OCI-LY1 (cell line): ENCODE measurements at regions not wholly inside any gene's neighbourhood (a gene's known extent, or its start where the extent isn't known, plus 50 kb on each side); places are given as distances from the start of the nearest gene placed in this dataset.

ENCODE experiments used
- H2AFZ ChIP-seq: fragments of 200-600 bp; sonication (generic), shearing (Covaris generic); 2 replicates; pipeline ENCODE4 v1.6.0; 2014; ENCODE audit warnings: antibody characterized with exemption, mild to moderate bottlenecking, low read length
- H3F3A ChIP-seq: fragments of 200-600 bp; sonication (generic), shearing (Covaris generic); 2 replicates; pipeline ENCODE4 v1.6.0; 2014; ENCODE audit warnings: mild to moderate bottlenecking, antibody characterized with exemption, low read length, moderate library complexity; ENCODE audit not compliant: insufficient read depth
- H3K27ac ChIP-seq: fragments of 200-600 bp; sonication (generic); 2 replicates; pipeline ENCODE4 v1.5.1; 2014; ENCODE audit warnings: low read length, mixed run types, mild to moderate bottlenecking, low read depth; ENCODE audit not compliant: poor library complexity, severe bottlenecking
- H3K27me3 ChIP-seq: fragments of 200-600 bp; sonication (generic); 2 replicates; pipeline ENCODE4 v1.6.0; 2014; ENCODE audit warnings: antibody characterized with exemption, mild to moderate bottlenecking, low read length, moderate library complexity; ENCODE audit not compliant: insufficient read depth
- H3K36me3 ChIP-seq: fragments of 200-600 bp; sonication (generic); 2 replicates; pipeline ENCODE4 v1.6.1; 2014; ENCODE audit warnings: mild to moderate bottlenecking, antibody characterized with exemption, low read length, moderate library complexity, mixed read lengths; ENCODE audit not compliant: insufficient read depth
- H3K4me1 ChIP-seq: fragments of 200-600 bp; sonication (generic); 2 replicates; pipeline ENCODE4 v1.5.1; 2014; ENCODE audit warnings: mild to moderate bottlenecking, low read length, moderate library complexity; ENCODE audit not compliant: insufficient read depth, severe bottlenecking
- H3K4me2 ChIP-seq: fragments of 200-600 bp; sonication (generic), shearing (Covaris generic); 2 replicates; pipeline ENCODE4 v1.6.1; 2014; ENCODE audit warnings: low read length
- H3K4me3 ChIP-seq: fragments of 200-600 bp; sonication (generic); 2 replicates; pipeline ENCODE4 v1.5.1; 2014; ENCODE audit warnings: low read length, low read depth, mild to moderate bottlenecking, mixed read lengths; ENCODE audit not compliant: poor library complexity, severe bottlenecking
- H3K79me2 ChIP-seq: fragments of 200-600 bp; shearing (Covaris generic); 2 replicates; pipeline ENCODE4 v1.6.1; 2016; ENCODE audit warnings: mixed run types, low read length, mixed read lengths; ENCODE audit not compliant: insufficient read depth
- H3K9ac ChIP-seq: fragments of 200-600 bp; sonication (generic), shearing (Covaris generic); 2 replicates; pipeline ENCODE4 v1.6.1; 2014; ENCODE audit warnings: mild to moderate bottlenecking, low read length, mixed read lengths
- H3K9me2 ChIP-seq: fragments of 200-600 bp; sonication (generic), shearing (Covaris generic); 2 replicates; pipeline ENCODE4 v1.6.1; 2014; ENCODE audit warnings: low read depth, mild to moderate bottlenecking, low read length, mixed read lengths
- H3K9me3 ChIP-seq: fragments of 200-600 bp; shearing (Covaris generic); 2 replicates; pipeline ENCODE4 v1.6.1; 2014; ENCODE audit warnings: low read length, mixed read lengths
- H4K20me1 ChIP-seq: fragments of 200-600 bp; sonication (generic), shearing (Covaris generic); 2 replicates; pipeline ENCODE4 v1.6.0; 2016; ENCODE audit warnings: mild to moderate bottlenecking, low read length; ENCODE audit not compliant: insufficient read depth
- EZH2 ChIP-seq: fragments of 200-600 bp; sonication (generic), shearing (Covaris generic); IDR thresholded peaks from 2 replicates; pipeline ENCODE4 v1.8.0; 2017; ENCODE audit warnings: borderline replicate concordance, mixed run types, mild to moderate bottlenecking, antibody characterized with exemption, low read length, moderate library complexity, mixed read lengths
- TF ChIP-seq, protein P1 (sequence below): fragments of 200-600 bp; sonication (generic), shearing (Covaris generic); IDR thresholded peaks from 2 replicates; pipeline ENCODE4 v1.5.1; 2017; ENCODE audit warnings: mild to moderate bottlenecking, antibody characterized with exemption, low read length, moderate library complexity, mixed read lengths

GRCh38 chr4:114062499-114062898 is 83.1 kb upstream of the ARSJ start:
- no peaks in the 10 kb centered on the region for H3K4me1 ChIP-seq
- no peaks in the 10 kb centered on the region for H3K36me3 ChIP-seq
- no peak overlapping the region for H3K4me2 ChIP-seq
- H3K9me3 ChIP-seq, result no peaks in the 10 kb centered on the region
- H3K9ac ChIP-seq, result no peak overlapping the region
- TF ChIP-seq, protein P1, sequence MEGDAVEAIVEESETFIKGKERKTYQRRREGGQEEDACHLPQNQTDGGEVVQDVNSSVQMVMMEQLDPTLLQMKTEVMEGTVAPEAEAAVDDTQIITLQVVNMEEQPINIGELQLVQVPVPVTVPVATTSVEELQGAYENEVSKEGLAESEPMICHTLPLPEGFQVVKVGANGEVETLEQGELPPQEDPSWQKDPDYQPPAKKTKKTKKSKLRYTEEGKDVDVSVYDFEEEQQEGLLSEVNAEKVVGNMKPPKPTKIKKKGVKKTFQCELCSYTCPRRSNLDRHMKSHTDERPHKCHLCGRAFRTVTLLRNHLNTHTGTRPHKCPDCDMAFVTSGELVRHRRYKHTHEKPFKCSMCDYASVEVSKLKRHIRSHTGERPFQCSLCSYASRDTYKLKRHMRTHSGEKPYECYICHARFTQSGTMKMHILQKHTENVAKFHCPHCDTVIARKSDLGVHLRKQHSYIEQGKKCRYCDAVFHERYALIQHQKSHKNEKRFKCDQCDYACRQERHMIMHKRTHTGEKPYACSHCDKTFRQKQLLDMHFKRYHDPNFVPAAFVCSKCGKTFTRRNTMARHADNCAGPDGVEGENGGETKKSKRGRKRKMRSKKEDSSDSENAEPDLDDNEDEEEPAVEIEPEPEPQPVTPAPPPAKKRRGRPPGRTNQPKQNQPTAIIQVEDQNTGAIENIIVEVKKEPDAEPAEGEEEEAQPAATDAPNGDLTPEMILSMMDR, result no peak
- no peak for TF ChIP-seq EZH2
- no peaks in the 10 kb centered on the region for H3K79me2 ChIP-seq
- no peak overlapping the region for H3K4me3 ChIP-seq
- no peaks in the 10 kb centered on the region for H3K9me2 ChIP-seq
- no peaks in the 10 kb centered on the region for H3K27me3 ChIP-seq
- H2AFZ ChIP-seq, result no peak overlapping the region
- no peaks in the 10 kb centered on the region for H3F3A ChIP-seq
- H4K20me1 ChIP-seq, result no peaks in the 10 kb centered on the region
- no peak overlapping the region for H3K27ac ChIP-seq

GRCh38 chr4:114072781-114073180 is 93.3 kb upstream of the ARSJ start:
- H3K4me3 ChIP-seq, result no peak overlapping the region
- TF ChIP-seq, protein P1, result no peak
- TF ChIP-seq EZH2, result no peak
- no peaks in the 10 kb centered on the region for H3K4me1 ChIP-seq

DNA sequence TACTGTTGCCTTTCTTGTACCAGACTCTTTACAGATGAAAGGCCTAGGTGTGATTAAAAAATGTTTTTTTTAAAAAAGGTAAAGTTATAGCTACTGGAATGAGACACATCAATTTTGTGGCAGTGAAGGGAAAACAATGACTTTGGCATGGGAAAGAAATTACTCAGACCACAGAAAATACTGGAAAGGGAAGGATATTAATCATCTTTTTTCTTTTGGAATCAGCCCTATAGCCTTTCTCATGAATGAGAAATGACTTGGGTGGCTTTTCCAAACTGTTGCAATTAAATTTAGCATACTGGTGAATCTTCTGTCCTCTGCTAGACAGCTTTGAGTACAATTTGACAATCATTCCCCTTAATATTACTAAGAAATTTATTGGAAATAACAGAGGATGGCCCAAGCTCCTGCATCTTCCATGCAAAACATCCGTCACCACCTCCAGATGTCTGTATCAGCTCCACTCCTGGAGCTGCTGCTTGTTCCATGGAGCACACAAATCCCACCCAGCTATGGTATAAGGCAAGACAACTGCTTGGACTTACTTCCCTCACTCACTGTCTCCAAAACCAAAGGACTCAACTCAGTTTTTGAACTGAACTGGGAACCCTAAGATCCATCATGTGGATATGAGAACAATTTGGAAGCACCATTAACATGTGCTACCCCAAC is 97.6 kb upstream of the ARSJ start:
- no peaks in the 10 kb centered on the region for H3K9me3 ChIP-seq
- H3K4me2 ChIP-seq, result no peak overlapping the region
- H3K4me1 ChIP-seq, result no peaks in the 10 kb centered on the region
- TF ChIP-seq, protein P1, result no peak
- no peak for TF ChIP-seq EZH2
- no peaks in the 10 kb centered on the region for H3K9me2 ChIP-seq
- no peak overlapping the region for H3K4me3 ChIP-seq
- no peaks in the 10 kb centered on the region for H3K27me3 ChIP-seq
- H4K20me1 ChIP-seq, result no peaks in the 10 kb centered on the region
- H3K79me2 ChIP-seq, result no peaks in the 10 kb centered on the region
- no peak overlapping the region for H3K9ac ChIP-seq
- H3K36me3 ChIP-seq, result no peaks in the 10 kb centered on the region
- no peak overlapping the region for H3K27ac ChIP-seq
- H3F3A ChIP-seq, result no peaks in the 10 kb centered on the region
- no peak overlapping the region for H2AFZ ChIP-seq

More at GRCh38 chr4:114072781-114073180, 93.3 kb upstream of the ARSJ start:
- Histone ChIP-seq H3K4me2 (no peak overlapping the region), H3K36me3 (no peaks in the 10 kb centered on the region), H3K27me3 (no peaks in the 10 kb centered on the region), H3K79me2 (no peaks in the 10 kb centered on the region), H3K9me3 (no peaks in the 10 kb centered on the region), H3F3A (no peaks in the 10 kb centered on the region), H3K9me2 (no peaks in the 10 kb centered on the region), H3K27ac (no peak overlapping the region), H4K20me1 (no peaks in the 10 kb centered on the region), H3K9ac (no peak overlapping the region), H2AFZ (no peak overlapping the region)
